MM.1S (cell line): ENCODE measurements at regions not wholly inside any gene's neighbourhood (a gene's known extent, or its start where the extent isn't known, plus 50 kb on each side); places are given as distances from the start of the nearest gene placed in this dataset.
A peak's percentile ranks its signal among the peaks of the same experiment; 100 is the strongest.

Experiments
- DNase-seq: peaks from one replicate; pipeline ENCODE4 v3.0.0-alpha.2; 2015
- H2AFZ ChIP-seq: fragments of 300-600 bp; sonication (generic); 2 replicates; pipeline ENCODE4 v1.6.0; 2016; ENCODE audit warnings: antibody characterized with exemption, low read length
- H3F3A ChIP-seq: fragments of 300-600 bp; sonication (generic); 2 replicates; pipeline ENCODE4 v1.6.1; 2016; ENCODE audit warnings: mild to moderate bottlenecking, antibody characterized with exemption, low read length, moderate library complexity, mixed read lengths; ENCODE audit not compliant: insufficient read depth
- H3K27ac ChIP-seq: fragments of 300-600 bp; sonication (generic); 2 replicates; pipeline ENCODE4 v1.5.1; 2016; ENCODE audit warnings: mild to moderate bottlenecking, low read length
- H3K27me3 ChIP-seq: fragments of 300-600 bp; sonication (generic); replicated peaks from 2 replicates; pipeline ENCODE4 v1.6.0; 2016; ENCODE audit warnings: low read length; ENCODE audit not compliant: insufficient read depth
- H3K36me3 ChIP-seq: fragments of 300-600 bp; sonication (generic); replicated peaks from 2 replicates; pipeline ENCODE4 v1.6.1; 2016; ENCODE audit warnings: mild to moderate bottlenecking, low read length, mixed read lengths; ENCODE audit not compliant: insufficient read depth
- H3K4me1 ChIP-seq: fragments of 300-600 bp; sonication (generic); 2 replicates; pipeline ENCODE4 v1.6.1; 2016; ENCODE audit warnings: low read length, mixed read lengths
- H3K4me2 ChIP-seq: fragments of 300-600 bp; sonication (generic); 2 replicates; pipeline ENCODE4 v1.6.0; 2016; ENCODE audit warnings: low read depth, low read length
- H3K4me3 ChIP-seq: fragments of 300-600 bp; sonication (generic); 2 replicates; pipeline ENCODE4 v1.5.1; 2016; ENCODE audit warnings: low read length, mixed read lengths
- H3K79me2 ChIP-seq: fragments of 300-600 bp; sonication (generic); 2 replicates; pipeline ENCODE4 v1.6.1; 2016; ENCODE audit warnings: mixed run types, low read length, mixed read lengths
- H3K9ac ChIP-seq: fragments of 300-600 bp; sonication (generic); 2 replicates; pipeline ENCODE4 v1.6.1; 2016; ENCODE audit warnings: low read length, mixed read lengths
- H3K9me2 ChIP-seq: fragments of 300-600 bp; sonication (generic); replicated peaks from 2 replicates; pipeline ENCODE4 v1.6.1; 2016; ENCODE audit warnings: mild to moderate bottlenecking, low read length, mixed read lengths; ENCODE audit not compliant: insufficient read depth
- H3K9me3 ChIP-seq: fragments of 300-600 bp; sonication (generic); replicated peaks from 2 replicates; pipeline ENCODE4 v1.6.1; 2016; ENCODE audit warnings: mild to moderate bottlenecking, low read length, mixed read lengths; ENCODE audit not compliant: insufficient read depth
- H4K20me1 ChIP-seq: fragments of 300-600 bp; sonication (generic); 2 replicates; pipeline ENCODE4 v1.6.1; 2016; ENCODE audit warnings: mild to moderate bottlenecking, low read length, moderate library complexity, mixed read lengths; ENCODE audit not compliant: insufficient read depth
- CTCF ChIP-seq: fragments of 300-600 bp; sonication (generic); IDR thresholded peaks from 2 replicates; pipeline ENCODE4 v1.5.1; 2016; ENCODE audit warnings: antibody characterized with exemption, low read length, mixed read lengths
- EZH2 ChIP-seq: fragments of 300-600 bp; sonication (generic); optimal IDR thresholded peaks from 2 replicates; pipeline ENCODE3; 2017; ENCODE audit warnings: low read depth, mild to moderate bottlenecking, antibody characterized with exemption, low read length, mixed read lengths
- EZH2phosphoT487 ChIP-seq: fragments of 300-600 bp; sonication (generic); IDR thresholded peaks from 2 replicates; pipeline ENCODE4 v1.6.1; 2018; ENCODE audit warnings: antibody characterized with exemption, low read length

- no peak overlapping the region for H3K4me3 ChIP-seq
- H4K20me1 ChIP-seq: no peaks in the 10 kb centered on the region
- H2AFZ ChIP-seq: no peak overlapping the region
- no peaks in the 10 kb centered on the region for H3K9me3 ChIP-seq
- DNase-seq: no peak
- H3K27ac ChIP-seq: no peak overlapping the region
- H3K27me3 ChIP-seq: no peaks in the 10 kb centered on the region
- H3K9me2 ChIP-seq: no peaks in the 10 kb centered on the region
- no peak overlapping the region for H3K4me2 ChIP-seq
- no peak overlapping the region for H3K9ac ChIP-seq
- H3K36me3 ChIP-seq: no peaks in the 10 kb centered on the region
- no peaks in the 10 kb centered on the region for H3K79me2 ChIP-seq
- H3K4me1 ChIP-seq: no peaks in the 10 kb centered on the region
- H3F3A ChIP-seq: no peaks in the 10 kb centered on the region
- TF ChIP-seq CTCF (no peak), EZH2 (no peak), EZH2phosphoT487 (no peak)
Observed at GRCh38 chr9:22986556-22986955, 539.9 kb downstream of the DMRTA1 start.

GRCh38 chr9:22990349-22990748 is 543.7 kb downstream of the DMRTA1 start:
- Histone ChIP-seq H3K27ac (no peak overlapping the region), H2AFZ (no peak overlapping the region), H3F3A (no peaks in the 10 kb centered on the region), H3K4me3 (no peak overlapping the region), H3K4me2 (no peak overlapping the region), H3K9ac (no peak overlapping the region), H3K27me3 (no peaks in the 10 kb centered on the region), H4K20me1 (no peaks in the 10 kb centered on the region), H3K9me2 (no peaks in the 10 kb centered on the region), H3K79me2 (no peaks in the 10 kb centered on the region), H3K9me3 (no peaks in the 10 kb centered on the region), H3K4me1 (no peaks in the 10 kb centered on the region), H3K36me3 (no peaks in the 10 kb centered on the region)
- TF ChIP-seq EZH2phosphoT487 (no peak), EZH2 (no peak), CTCF (no peak)
- peak; percentile 21 for DNase-seq

GRCh38 chr9:22992780-22993179 is 546.2 kb downstream of the DMRTA1 start:
- Histone ChIP-seq H2AFZ (no peak overlapping the region), H3K9me2 (no peaks in the 10 kb centered on the region), H4K20me1 (no peaks in the 10 kb centered on the region), H3K9me3 (no peaks in the 10 kb centered on the region), H3K27me3 (no peaks in the 10 kb centered on the region), H3K27ac (no peak overlapping the region), H3K36me3 (no peaks in the 10 kb centered on the region), H3K79me2 (no peaks in the 10 kb centered on the region), H3F3A (no peaks in the 10 kb centered on the region), H3K4me1 (no peaks in the 10 kb centered on the region), H3K4me2 (no peak overlapping the region), H3K9ac (no peak overlapping the region), H3K4me3 (no peak overlapping the region)
- DNase-seq: no peak
- TF ChIP-seq EZH2 (no peak), CTCF (no peak), EZH2phosphoT487 (no peak)

- Histone ChIP-seq H3K9me3 (no peaks in the 10 kb centered on the region), H3K9me2 (no peaks in the 10 kb centered on the region), H3F3A (no peaks in the 10 kb centered on the region), H3K27me3 (no peaks in the 10 kb centered on the region), H3K4me2 (no peak overlapping the region), H3K4me1 (no peaks in the 10 kb centered on the region), H2AFZ (no peak overlapping the region), H3K36me3 (no peaks in the 10 kb centered on the region), H3K79me2 (no peaks in the 10 kb centered on the region), H4K20me1 (no peaks in the 10 kb centered on the region), H3K4me3 (no peak overlapping the region), H3K27ac (no peak overlapping the region), H3K9ac (no peak overlapping the region)
- DNase-seq: no peak
- TF ChIP-seq EZH2 (no peak), EZH2phosphoT487 (no peak), CTCF (no peak)
Observed at GRCh38 chr9:22997923-22998322, 551.3 kb downstream of the DMRTA1 start.
